ENCODE measurements at regions not wholly inside any gene's neighbourhood (a gene's known extent, or its start where the extent isn't known, plus 50 kb on each side); places are given as distances from the start of the nearest gene placed in this dataset.

DNA sequence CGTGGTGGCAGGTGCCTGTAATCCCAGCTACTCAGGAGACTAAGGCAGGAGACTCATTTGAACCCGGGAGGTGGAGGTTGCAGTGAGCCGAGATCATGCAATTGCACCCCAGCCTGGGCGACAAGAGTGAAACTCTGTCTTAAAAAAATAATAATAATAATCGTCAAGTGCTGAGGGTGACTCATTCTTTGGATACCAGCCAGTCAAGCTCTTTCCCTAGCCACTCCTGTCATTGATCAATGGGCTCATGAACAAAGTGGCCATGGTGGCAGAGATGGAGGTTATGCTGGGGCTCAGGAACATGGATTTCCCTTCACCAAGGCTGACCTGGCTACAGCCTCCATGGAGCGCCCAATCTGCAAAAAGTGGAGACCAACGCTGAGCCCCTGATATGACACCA, 94.5 kb upstream of the HAAO start:
- TF ChIP-seq, protein P1, sequence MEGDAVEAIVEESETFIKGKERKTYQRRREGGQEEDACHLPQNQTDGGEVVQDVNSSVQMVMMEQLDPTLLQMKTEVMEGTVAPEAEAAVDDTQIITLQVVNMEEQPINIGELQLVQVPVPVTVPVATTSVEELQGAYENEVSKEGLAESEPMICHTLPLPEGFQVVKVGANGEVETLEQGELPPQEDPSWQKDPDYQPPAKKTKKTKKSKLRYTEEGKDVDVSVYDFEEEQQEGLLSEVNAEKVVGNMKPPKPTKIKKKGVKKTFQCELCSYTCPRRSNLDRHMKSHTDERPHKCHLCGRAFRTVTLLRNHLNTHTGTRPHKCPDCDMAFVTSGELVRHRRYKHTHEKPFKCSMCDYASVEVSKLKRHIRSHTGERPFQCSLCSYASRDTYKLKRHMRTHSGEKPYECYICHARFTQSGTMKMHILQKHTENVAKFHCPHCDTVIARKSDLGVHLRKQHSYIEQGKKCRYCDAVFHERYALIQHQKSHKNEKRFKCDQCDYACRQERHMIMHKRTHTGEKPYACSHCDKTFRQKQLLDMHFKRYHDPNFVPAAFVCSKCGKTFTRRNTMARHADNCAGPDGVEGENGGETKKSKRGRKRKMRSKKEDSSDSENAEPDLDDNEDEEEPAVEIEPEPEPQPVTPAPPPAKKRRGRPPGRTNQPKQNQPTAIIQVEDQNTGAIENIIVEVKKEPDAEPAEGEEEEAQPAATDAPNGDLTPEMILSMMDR (conservative IDR thresholded peaks at IDR 0.05), result no peak
- no peak for TF ChIP-seq ZFX (IDR thresholded peaks at IDR 0.05)
- no peak overlapping the region for H3K27ac ChIP-seq

- no peak for TF ChIP-seq ZFX (IDR thresholded peaks at IDR 0.05)
- TF ChIP-seq, protein P1 (conservative IDR thresholded peaks at IDR 0.05), result no peak
- no peak overlapping the region for H3K27ac ChIP-seq
These were observed 90.4 kb upstream of the HAAO start for GRCh38 chr2:42882756-42883155.

- TF ChIP-seq ZFX (IDR thresholded peaks at IDR 0.05), result no peak
- TF ChIP-seq, protein P1 (conservative IDR thresholded peaks at IDR 0.05), result no peak
- no peak overlapping the region for H3K27ac ChIP-seq
These were observed 89.3 kb upstream of the HAAO start for GRCh38 chr2:42881732-42882131.

- TF ChIP-seq, protein P1 (conservative IDR thresholded peaks at IDR 0.05), result no peak
- no peak for TF ChIP-seq ZFX (IDR thresholded peaks at IDR 0.05)
These were observed 88.6 kb upstream of the HAAO start for GRCh38 chr2:42880738-42881690.

DNA sequence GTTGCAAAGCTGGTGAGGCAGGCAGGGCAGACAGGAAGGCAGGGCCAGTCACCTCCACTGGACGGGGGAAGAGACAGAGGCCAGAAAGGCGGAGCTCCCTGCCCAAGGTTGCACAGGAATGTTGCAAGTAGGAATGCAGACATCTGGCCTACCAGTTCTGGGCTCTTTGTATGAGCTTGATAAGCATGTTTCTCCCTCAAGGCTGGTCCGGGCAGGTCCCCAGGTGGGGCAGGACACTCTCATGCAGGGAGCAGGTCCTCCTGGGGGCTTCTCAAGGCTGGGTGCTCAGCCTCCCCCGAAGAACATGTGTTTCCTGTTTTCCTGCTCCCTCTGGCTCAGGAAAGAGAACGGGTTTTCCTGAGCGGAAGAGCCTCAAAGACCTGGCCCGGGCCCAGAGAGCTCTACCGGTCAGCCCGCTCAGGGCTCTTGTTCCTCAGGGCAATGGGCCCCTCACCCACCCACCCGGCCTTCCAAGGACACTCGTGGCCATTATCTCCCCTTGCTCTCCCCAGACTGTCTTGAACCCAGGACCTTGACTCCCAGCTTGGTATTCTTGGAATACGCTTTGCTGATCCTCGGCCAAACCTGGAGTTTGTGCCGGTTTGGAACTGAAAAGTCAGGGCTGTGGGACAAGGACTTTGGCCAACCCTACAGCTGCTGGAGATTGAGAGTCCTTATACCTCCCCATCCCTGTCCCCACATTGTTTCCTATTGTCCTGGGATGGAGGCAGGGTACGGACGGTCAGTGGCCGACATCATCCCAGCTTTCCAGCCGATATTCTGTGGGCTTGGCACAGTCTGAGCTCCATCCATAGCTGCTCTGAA, 87.7 kb upstream of the HAAO start:
- TF ChIP-seq, protein P1 (conservative IDR thresholded peaks at IDR 0.05), result no peak
- no peak for TF ChIP-seq ZFX (IDR thresholded peaks at IDR 0.05)
- peak overlapping the region; percentile 13; the same call in 1 of the 2 replicates for H3K27ac ChIP-seq

More at GRCh38 chr2:42880738-42881690, 88.6 kb upstream of the HAAO start:
- H3K27ac ChIP-seq, result no peak overlapping the region

DNA sequence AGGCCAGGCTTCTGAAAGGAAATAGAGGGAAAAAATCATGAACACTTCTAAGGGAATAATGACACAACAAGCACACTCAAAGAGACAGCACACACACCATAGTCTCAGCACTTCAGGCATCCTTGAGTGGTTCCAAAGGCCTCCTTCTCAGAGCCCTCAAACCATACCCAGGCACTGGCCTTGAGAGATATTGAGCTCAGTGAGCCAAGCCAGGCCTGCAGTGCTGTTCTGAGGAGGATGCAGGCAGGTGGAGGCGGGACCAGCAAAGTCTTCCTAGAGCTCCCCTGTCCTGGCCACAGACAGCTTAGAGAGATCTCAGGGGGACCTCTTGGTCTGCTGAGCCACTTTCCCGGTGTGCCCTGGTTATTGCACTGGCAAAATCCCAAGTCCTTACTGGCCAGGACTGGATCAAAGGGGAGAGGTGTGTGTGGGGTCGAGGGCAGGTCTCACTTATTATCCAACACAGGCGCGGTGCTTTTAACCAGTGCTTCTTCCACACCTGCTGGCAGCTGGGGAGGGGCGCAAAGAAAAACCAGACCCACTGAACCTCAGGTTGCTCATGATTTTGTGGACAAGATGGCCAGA, 86.8 kb upstream of the HAAO start:
- TF ChIP-seq, protein P1 (conservative IDR thresholded peaks at IDR 0.05), result no peak
- TF ChIP-seq ZFX (IDR thresholded peaks at IDR 0.05), result no peak
- no peak overlapping the region for H3K27ac ChIP-seq
